Ectodermal cell (in vitro differentiated cells): ENCODE measurements at regions not wholly inside any gene's neighbourhood (a gene's known extent, or its start where the extent isn't known, plus 50 kb on each side); places are given as distances from the start of the nearest gene placed in this dataset.

ENCODE experiments used
- H3K27ac ChIP-seq: 2 replicates; pipeline ENCODE4 v1.7.0; 2013; ENCODE audit warnings: mild to moderate bottlenecking, low read depth, low read length; ENCODE audit not compliant: insufficient read depth, poor library complexity, severe bottlenecking
- H3K27me3 ChIP-seq: 2 replicates; pipeline ENCODE4 v1.7.0; 2013; ENCODE audit warnings: mild to moderate bottlenecking, low read length; ENCODE audit not compliant: insufficient read depth, control insufficient read depth, poor library complexity, severe bottlenecking
- H3K36me3 ChIP-seq: one replicate; pipeline ENCODE4 v1.7.0; 2013; ENCODE audit warnings: low read length; ENCODE audit not compliant: control insufficient read depth, insufficient read depth
- H3K4me1 ChIP-seq: one replicate; pipeline ENCODE4 v1.7.0; 2013; ENCODE audit warnings: low read length; ENCODE audit not compliant: control insufficient read depth, insufficient read depth
- H3K4me3 ChIP-seq: 2 replicates; pipeline ENCODE4 v1.7.0; 2013; ENCODE audit warnings: low read depth, low read length, control low read depth; ENCODE audit not compliant: insufficient read depth
- H3K9me3 ChIP-seq: 2 replicates; pipeline ENCODE4 v1.7.0; 2013; ENCODE audit warnings: mild to moderate bottlenecking, low read length, moderate library complexity; ENCODE audit not compliant: control insufficient read depth
- WGBS, 2 experiments: methylation state at CpG; one replicate each; pipeline ENCODE4 v1.1.7; 2013; ENCODE audit warnings: missing lambda C conversion rate in 2 of 2; 5-methylcytosine and 5-hydroxymethylcytosine counted together

DNA sequence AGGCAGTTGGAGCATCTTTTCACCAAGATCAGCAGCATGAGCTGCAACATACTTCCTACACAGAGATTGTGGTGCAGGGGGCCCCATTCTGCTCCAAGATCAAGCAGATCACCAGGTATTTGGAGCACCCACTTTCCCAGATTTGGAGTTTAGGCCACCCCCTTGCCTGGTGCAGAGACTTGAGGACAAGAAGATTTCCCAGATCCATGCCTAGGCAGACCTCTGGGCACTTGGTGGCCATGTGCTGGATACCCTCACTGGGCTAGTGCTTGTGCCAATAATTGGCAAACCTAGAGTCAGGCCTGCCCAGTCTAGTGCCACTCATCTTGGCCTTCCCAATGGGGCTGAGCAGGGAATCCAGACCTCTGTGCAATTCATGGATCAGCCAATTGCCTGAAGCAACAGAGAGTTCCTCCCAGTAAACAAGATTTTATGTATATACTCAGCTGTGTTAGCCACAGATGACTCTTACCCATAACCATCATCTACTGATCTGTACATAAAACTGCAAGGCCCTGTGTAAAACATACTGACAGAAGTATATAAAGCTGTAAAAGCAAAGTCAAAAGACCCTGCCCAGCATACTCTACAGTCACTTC, 228.4 kb upstream of the EMCN start:
- no peaks in the 10 kb centered on the region for H3K9me3 ChIP-seq
- H3K4me1 ChIP-seq = no peaks in the 10 kb centered on the region
- no peak overlapping the region for H3K27ac ChIP-seq
- no peaks in the 10 kb centered on the region for H3K27me3 ChIP-seq
- no peak overlapping the region for H3K4me3 ChIP-seq
- no peaks in the 10 kb centered on the region for H3K36me3 ChIP-seq

- Histone ChIP-seq H3K4me1 (no peaks in the 10 kb centered on the region), H3K9me3 (no peaks in the 10 kb centered on the region), H3K36me3 (no peaks in the 10 kb centered on the region), H3K4me3 (no peak overlapping the region), H3K27me3 (no peaks in the 10 kb centered on the region), H3K27ac (no peak overlapping the region)
- WGBS, 2 experiments = 77 to 84% methylated on average over 2 to 3 of the region's 4 CpGs
Observed at GRCh38 chr4:100742045-100742444, 224.2 kb upstream of the EMCN start.

- H3K4me3 ChIP-seq = no peak overlapping the region
- H3K4me1 ChIP-seq = no peaks in the 10 kb centered on the region
- 93 to 95% methylated on average over 1 to 2 of the region's 2 CpGs for WGBS, 2 experiments
Observed at GRCh38 chr4:100739426-100739825, 221.6 kb upstream of the EMCN start.

DNA sequence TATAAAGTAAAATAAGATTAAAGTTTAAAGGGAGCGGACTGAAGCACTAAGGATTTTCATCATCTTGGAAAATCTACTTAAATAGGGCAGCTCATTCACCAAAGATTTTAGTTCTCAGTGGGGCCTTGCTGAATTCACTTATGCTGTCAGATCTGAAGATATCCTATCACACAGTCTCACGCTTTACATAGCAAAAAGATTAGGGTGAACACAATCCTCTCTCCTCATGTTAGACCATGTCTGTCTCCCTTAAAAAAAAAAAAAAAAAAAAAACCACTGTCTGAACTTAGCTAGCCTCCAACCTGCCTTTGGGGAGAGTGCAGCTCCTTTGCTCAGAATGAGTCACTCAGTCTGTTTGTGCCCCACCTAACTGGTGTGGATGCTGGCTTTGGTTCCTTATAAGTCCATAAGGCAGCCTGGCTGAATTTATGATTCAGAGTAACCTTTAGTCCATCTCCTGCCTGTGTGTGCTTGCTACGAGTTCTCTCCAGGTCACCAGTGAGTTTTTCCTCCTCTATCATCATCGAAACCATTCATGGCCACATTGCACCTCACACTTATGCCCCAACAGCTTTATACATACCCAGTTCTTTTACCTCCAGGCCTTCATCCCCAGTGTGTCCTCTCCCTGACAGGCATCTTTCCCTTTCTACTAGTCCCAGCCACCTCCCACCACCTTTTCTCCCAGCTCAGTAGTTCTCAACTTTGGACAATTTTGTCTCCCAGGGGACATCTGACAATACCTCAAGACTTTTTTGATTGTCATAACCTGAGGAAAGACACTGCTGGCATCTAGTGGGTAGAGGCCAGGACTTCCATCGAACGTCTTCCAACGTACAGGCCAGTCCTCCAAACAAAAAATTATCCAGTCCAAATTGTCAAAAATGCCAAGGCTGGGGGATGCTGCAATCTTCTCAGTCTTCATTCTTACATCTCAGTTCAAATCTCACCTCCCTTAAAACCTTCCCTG, 220.7 kb upstream of the EMCN start:
- no peak overlapping the region for H3K27ac ChIP-seq
- 89 to 90% methylated on average over 7 of the region's 7 CpGs for WGBS, 2 experiments
- H3K4me3 ChIP-seq = no peak overlapping the region
- H3K9me3 ChIP-seq = no peaks in the 10 kb centered on the region
- H3K36me3 ChIP-seq = no peaks in the 10 kb centered on the region
- no peaks in the 10 kb centered on the region for H3K4me1 ChIP-seq
- H3K27me3 ChIP-seq = no peaks in the 10 kb centered on the region

More at GRCh38 chr4:100739426-100739825, 221.6 kb upstream of the EMCN start:
- Histone ChIP-seq H3K27ac (no peak overlapping the region), H3K9me3 (no peaks in the 10 kb centered on the region), H3K36me3 (no peaks in the 10 kb centered on the region), H3K27me3 (no peaks in the 10 kb centered on the region)

- Histone ChIP-seq H3K4me3 (no peak overlapping the region), H3K4me1 (no peaks in the 10 kb centered on the region), H3K9me3 (no peaks in the 10 kb centered on the region), H3K27ac (no peak overlapping the region), H3K27me3 (no peaks in the 10 kb centered on the region), H3K36me3 (no peaks in the 10 kb centered on the region)
- 82 to 86% methylated on average over 2 of the region's 2 CpGs for WGBS, 2 experiments
Observed at GRCh38 chr4:100736641-100737451, 219.0 kb upstream of the EMCN start.

GRCh38 chr4:100728861-100729260, 211.0 kb upstream of the EMCN start:
- Histone ChIP-seq H3K4me3 (no peak overlapping the region), H3K27ac (no peak overlapping the region), H3K36me3 (no peaks in the 10 kb centered on the region), H3K4me1 (no peaks in the 10 kb centered on the region), H3K27me3 (no peaks in the 10 kb centered on the region), H3K9me3 (no peaks in the 10 kb centered on the region)
- 94 to 98% methylated on average over 3 to 4 of the region's 4 CpGs for WGBS, 2 experiments

- Histone ChIP-seq H3K4me1 (no peaks in the 10 kb centered on the region), H3K4me3 (no peak overlapping the region), H3K27ac (no peak overlapping the region)
Observed at GRCh38 chr4:100722866-100723459, 205.1 kb upstream of the EMCN start.

GRCh38 chr4:100722133-100722532, 204.3 kb upstream of the EMCN start:
- Histone ChIP-seq H3K4me3 (no peak overlapping the region), H3K36me3 (no peaks in the 10 kb centered on the region), H3K4me1 (no peaks in the 10 kb centered on the region), H3K27me3 (no peaks in the 10 kb centered on the region), H3K27ac (no peak overlapping the region), H3K9me3 (no peaks in the 10 kb centered on the region)
- 87 to 100% methylated on average over 1 to 2 of the region's 2 CpGs for WGBS, 2 experiments

More at GRCh38 chr4:100722866-100723459, 205.1 kb upstream of the EMCN start:
- 91 to 97% methylated on average over 3 of the region's 3 CpGs for WGBS, 2 experiments
- H3K9me3 ChIP-seq = no peaks in the 10 kb centered on the region
- no peaks in the 10 kb centered on the region for H3K36me3 ChIP-seq
- no peaks in the 10 kb centered on the region for H3K27me3 ChIP-seq

GRCh38 chr4:100721490-100721889, 203.7 kb upstream of the EMCN start:
- Histone ChIP-seq H3K4me1 (no peaks in the 10 kb centered on the region), H3K27ac (no peak overlapping the region), H3K4me3 (no peak overlapping the region), H3K36me3 (no peaks in the 10 kb centered on the region), H3K9me3 (no peaks in the 10 kb centered on the region), H3K27me3 (no peaks in the 10 kb centered on the region)
